Testis (tissue), 2 donors: ENCODE measurements at regions not wholly inside any gene's neighbourhood (a gene's known extent, or its start where the extent isn't known, plus 50 kb on each side); places are given as distances from the start of the nearest gene placed in this dataset.

Source experiments
- POLR2A ChIP-seq: fragments of 450-650 bp; IDR thresholded peaks from one replicate; pipeline ENCODE4 v1.6.1; 2017; ENCODE audit warnings: antibody characterized with exemption, mild to moderate bottlenecking, moderate library complexity
- TF ChIP-seq, protein P1 (sequence below), 3 experiments: fragments of 450-650 bp in 2 of 3; fragments of 200-600 bp in 1 of 3; sonication (generic) in 1 of 3; IDR thresholded peaks; one replicate each; pipeline ENCODE4 v1.5.1; 2016 to 2019; ENCODE audit warnings: antibody characterized with exemption in 3 of 3, mild to moderate bottlenecking in 2 of 3, moderate library complexity in 1 of 3

GRCh38 chr12:126036348-126036747 lies 971.1 kb downstream of the AACS start:
- TF ChIP-seq, protein P1, sequence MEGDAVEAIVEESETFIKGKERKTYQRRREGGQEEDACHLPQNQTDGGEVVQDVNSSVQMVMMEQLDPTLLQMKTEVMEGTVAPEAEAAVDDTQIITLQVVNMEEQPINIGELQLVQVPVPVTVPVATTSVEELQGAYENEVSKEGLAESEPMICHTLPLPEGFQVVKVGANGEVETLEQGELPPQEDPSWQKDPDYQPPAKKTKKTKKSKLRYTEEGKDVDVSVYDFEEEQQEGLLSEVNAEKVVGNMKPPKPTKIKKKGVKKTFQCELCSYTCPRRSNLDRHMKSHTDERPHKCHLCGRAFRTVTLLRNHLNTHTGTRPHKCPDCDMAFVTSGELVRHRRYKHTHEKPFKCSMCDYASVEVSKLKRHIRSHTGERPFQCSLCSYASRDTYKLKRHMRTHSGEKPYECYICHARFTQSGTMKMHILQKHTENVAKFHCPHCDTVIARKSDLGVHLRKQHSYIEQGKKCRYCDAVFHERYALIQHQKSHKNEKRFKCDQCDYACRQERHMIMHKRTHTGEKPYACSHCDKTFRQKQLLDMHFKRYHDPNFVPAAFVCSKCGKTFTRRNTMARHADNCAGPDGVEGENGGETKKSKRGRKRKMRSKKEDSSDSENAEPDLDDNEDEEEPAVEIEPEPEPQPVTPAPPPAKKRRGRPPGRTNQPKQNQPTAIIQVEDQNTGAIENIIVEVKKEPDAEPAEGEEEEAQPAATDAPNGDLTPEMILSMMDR (IDR thresholded peaks at IDR 0.05): no peak
- TF ChIP-seq POLR2A: no peak
